ENCODE measurements at regions not wholly inside any gene's neighbourhood (a gene's known extent, or its start where the extent isn't known, plus 50 kb on each side); places are given as distances from the start of the nearest gene placed in this dataset.
A peak's percentile ranks its signal among the peaks of the same experiment; 100 is the strongest.

DNA sequence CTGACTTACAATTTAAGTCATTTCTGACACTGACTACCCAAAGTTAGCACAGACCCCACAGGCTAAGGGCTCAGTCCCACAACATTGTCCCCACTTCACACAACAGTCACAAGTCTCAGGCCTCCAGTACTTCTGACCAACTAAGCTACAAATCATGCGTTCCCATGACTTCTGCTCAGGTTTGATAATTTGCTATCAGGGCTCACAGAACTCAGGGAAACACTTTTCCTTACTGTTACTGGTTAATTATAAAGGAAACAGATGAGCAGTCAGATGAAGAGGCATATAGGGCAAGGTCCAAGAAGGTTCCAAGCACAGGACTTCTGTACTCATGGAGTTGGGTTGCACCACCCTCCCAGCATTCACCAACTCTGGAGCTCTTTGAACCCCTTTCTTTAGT, 151.2 kb upstream of the TNR start:
- DNase-seq (ENCODE audit: low read depth): no peak

DNA sequence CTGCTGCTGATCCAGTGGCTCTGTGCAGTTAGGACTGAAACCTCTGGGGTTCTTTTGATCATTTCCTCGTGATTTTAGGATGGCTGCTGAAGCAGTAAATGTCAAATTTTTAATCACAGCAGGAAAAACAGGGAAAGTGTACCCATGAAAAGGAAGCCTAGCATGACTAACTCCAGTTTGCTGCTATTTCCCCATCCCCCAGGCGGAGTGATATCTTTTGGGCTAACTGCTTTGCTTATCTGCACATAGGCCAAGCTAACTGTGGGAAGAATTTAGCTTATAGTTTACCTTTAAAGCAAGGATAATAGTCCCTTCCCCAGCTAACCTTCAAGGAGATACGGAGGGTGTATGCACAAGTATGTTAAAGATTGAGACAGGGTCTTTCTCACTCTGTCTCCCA, 149.8 kb upstream of the TNR start:
- DNase-seq (ENCODE audit: low read depth): no peak

DNA sequence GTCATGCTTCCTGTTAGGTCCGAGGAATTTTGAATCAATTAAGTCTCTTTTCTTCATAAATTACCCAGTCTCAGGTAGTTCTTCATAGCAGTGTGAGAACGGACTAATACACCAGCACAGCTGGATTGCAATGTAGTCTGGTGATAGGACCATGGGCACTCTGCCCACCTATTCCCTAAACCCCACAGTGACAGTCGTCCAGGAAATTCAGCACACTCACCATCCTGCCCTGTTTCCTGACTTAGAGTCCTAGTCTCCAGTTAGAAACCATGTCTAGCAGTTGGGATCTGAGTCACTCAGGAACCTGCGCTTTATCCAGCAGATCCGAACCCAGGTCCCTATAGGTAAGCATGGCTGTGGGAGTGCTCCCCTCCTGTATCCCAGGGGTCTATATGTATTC, 149.3 kb upstream of the TNR start:
- peak; percentile 6 for DNase-seq (ENCODE audit: low read depth)

DNA sequence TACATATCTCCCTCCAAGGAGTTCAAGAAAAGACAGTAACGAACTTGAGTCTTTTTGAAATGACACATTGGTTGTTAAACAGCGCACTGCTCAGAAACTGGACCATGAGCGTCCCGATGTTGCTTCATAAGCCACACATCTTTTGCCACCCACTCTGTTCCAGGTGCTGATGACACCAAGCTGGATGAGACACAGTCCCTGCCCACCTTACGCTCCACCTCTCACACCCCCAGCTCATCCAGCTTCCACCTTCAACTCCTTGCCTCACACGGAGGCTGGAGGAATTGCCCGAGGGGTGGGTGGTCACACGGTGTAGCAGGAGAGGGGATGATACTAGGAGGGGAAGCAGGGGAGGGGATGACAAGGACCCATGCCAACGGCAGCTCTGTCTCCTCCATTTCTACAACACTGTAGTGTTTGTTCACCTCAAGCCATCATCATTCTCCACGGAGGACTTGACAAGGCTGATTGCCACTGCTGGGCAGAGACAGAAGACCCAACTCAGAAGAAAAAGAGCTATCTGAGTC, 148.5 kb upstream of the TNR start:
- no peak for DNase-seq (ENCODE audit: low read depth)

DNA sequence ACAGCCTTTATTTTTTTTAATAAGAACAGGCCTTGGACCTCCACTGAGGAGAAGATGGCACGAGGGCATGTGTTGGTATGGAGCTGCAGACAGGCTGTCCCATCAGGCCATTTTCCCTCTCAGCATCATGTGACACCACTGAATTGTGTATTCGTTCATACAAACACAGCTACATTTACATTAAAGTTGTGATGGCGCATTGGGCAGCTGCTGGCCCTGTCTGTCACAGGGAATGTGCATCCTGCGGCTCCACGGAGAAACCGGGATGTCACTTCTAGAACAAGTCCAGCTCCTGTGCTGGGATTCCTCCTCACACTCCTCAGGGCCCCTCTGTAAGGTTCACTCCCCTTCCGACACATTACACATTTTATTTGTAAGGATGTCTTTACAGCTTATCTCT, 147.6 kb upstream of the TNR start:
- no peak for DNase-seq (ENCODE audit: low read depth)

DNA sequence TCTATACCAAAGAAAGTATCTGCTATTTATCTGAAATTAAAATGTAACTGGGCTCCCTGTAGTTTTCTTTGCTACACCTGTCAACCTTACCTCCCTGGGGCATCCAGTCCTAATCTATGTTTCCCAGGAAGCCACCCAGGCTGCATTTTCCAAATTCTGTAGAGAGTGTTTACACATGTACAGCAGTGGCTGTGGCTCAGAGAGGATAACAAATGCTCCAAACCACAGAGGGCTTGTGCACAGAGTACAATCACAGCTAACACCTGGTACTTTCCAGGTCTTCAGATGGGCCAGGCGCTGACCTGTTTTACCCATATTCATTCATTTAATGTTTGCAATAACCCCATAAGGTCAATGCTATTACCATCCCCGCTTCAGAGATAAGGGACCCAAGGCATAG, 146.5 kb upstream of the TNR start:
- no peak for DNase-seq (ENCODE audit: low read depth)

DNA sequence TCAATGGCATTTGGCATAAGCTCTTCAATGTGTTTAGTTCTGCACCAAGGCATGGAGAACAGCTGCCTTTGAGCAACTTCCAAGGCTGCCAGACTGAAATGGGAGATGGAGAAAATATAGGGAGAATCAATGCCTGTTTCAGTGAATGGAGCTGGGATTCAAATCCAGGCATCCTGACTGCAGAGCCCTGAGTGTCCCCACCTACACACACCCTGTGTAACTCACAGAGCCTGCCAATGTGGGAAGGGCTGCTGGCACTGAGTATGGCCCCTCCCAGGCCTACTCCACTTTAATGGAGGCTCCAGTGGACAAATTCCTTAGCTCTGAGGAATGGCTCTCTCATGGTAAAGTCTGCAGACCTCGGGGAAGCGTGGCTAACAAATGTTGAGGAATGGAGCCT, 145.6 kb upstream of the TNR start:
- DNase-seq (ENCODE audit: low read depth): no peak

DNA sequence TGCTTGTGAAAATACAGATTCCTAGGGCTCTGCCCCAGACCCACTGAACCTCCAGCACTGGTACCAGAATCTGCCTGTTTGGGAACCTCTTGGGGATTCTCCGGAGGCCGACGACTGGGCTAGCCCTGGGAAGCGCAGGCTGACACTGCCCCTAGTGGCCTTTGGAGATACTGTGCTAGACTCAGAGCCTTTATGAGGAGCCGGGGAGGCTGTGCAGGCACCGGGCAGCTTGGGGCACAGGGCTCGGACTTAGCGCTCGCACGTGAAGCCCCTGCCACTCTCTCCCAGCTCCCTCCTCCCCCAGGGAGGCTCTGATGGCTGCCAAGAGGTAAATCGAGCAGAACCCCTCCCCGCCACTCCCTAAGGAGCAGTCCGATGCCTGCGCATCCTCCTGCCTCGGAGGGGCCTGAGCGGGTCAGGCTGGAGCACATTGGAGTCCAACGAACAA, 144.6 kb upstream of the TNR start:
- peak; percentile 30 for DNase-seq (ENCODE audit: low read depth)

DNA sequence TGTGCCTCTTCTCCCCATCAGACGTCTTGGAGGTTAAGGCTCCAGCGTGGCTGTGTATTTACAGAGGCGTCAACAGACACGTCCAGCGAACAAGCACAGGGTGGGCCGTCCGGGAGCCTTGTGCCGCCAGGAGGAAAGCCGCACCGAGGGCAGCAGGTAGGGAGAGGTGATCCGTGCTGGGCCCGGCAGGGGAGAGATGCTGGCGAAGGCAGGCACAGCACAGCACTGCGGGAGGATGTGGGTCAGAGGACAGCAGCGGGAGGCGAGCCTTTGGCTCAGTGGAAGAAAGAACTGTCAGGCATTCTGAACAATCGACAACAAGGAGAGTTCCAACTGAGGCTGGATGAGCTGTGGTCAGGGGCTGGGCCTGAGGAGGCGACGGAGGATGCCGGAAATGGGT, 144.1 kb upstream of the TNR start:
- no peak for DNase-seq (ENCODE audit: low read depth)

DNA sequence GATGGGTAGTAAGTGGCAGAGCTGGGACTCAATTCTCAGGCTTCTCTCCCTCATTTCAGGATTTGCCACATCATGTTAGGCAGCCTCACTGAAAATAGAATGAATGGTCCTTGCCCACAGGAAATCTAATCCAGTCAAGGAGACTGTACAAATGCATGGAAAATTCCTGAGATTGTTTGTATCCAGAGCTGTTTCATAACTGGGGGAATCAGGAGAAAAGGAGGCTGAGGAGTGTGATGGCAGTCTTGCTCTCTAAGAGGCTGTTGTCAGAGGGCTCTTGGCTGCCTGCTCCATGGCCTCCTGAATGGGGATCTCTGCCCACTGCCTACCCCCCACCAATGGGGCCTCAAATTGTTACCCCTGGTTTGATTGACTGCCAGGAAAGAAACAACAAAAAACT, 141.9 kb upstream of the TNR start:
- no peak for DNase-seq (ENCODE audit: low read depth)

DNA sequence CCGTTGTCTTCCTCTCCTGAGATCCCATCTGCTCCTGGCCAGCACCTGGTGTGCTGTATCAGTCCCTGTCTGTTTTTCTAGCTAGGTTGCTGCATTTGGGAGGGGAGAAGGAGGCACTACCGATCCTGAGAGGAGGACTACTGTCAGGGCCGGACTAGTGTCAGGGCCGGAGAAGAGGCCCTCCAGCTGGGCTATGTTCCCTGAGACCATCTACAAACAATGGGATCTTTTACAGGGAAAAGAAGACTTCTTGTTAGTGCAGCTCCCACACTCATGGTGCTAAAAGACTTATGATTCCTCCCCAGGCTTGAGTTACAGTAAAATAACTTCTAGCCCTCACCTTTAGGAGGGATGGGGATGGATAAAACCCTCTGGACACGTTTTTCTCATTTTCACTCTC, 141.0 kb upstream of the TNR start:
- DNase-seq (ENCODE audit: low read depth): no peak

DNA sequence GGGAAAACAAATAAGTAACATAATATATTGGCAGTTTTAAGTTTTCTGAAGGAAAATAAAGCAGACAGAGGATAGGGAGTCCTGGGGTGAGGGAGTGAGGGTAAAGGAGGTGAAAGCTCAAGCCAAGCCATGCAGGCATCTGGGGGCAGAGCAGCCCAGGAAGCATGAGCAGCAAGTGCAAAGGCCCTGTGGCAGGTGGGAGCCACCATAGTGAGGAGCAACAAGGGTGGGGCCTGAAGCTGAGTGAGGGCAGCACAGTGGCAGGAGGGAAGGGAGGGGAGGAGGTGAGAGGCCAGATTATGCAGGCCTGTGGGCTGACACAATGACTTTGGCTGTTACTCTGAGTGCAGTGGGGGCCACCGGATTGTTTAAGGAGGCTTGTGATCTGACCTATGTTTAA, 138.8 kb upstream of the TNR start:
- no peak for DNase-seq (ENCODE audit: low read depth)

DNA sequence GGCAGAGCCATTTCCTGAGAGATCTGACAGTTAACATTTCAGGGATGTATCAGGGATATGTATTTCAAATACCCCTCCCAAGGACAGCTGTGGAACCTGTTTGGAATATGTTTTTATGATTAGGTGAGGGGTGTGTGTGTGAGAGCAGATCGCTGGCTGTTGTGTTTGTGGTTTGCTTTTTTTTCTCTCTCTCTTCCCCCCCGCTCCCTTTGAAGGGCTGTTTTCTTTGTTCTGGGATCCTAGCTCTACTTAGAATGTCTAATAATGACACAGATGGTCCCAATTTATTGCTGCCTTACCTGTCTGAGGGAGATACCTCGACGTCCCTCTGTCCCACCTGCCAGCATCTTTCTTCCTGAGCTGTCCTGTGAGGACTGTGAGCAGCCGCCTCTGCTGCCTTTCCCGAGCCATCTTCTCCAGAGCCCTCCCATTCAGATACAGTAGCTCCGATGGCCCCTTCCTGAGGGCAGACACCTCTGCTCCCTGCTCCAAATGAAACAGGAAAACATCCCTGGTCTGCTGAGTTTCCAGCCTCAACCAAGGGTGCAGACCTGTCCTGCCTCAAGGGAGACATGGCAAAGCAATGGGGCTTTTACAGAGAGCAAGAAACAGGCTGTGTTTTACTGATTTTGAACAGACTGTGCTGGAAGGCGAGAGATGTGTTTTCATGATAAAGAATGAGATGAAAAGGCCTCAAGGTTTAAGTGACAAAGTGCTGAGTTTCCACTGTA, 138.0 kb upstream of the TNR start:
- no peak for DNase-seq (ENCODE audit: low read depth)

DNA sequence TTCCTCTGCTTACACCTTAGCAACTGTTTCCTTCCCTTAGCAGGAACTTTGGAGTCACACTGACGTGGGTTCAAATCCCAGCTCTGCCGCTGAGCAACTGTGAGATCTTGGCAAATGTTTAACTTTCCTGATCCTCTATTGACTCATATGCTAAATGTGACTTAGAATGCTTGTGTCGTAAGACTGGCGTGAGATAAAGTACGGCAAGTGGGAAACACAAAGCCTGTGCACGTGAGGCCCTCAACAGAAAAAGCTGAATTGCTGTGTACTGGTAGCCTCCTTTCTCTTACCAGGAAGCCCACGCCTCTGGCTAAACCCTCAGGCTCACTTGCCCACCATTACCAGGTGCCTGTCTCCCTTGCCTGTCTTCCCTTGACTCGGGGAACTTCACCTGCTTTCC, 135.4 kb upstream of the TNR start:
- no peak for DNase-seq (ENCODE audit: low read depth)

DNA sequence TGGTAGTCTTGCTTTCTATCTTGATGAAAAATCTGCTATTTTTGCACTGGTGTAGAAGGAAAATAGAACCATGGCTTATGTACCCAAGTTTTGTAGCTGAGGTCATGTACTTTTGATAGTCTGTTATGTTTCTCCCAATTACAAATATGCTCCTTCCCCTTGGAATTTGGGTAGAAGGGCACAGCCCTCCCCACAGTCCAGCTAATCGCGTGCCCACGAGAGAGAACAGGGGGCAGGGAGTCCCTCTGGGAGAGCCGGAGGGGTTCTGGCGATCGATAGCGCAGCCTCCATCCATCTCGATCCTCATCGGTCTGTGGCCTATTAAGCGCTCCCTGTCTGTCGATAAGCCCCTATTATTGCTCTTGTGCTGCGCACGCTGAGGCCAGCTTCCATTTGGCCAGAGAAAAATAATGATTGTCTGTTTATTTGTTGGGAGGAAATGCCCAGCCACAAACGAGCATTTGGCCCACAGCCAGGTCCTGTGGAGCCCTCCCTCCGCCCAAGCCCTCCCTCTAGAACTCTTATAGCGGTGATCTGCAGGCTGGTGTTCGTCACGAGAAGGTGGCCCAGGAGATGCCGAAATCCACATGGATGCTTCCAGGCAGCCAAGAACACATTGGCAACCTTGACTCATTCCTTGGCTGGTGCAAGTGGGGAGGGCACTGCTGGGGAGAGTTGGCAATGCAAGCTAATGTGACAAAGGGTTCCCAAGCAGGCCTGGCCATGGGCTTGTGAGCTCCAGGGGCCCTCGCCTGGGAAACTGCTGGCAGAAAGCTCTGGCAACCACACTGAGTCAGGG, 134.7 kb upstream of the TNR start:
- no peak for DNase-seq (ENCODE audit: low read depth)

DNA sequence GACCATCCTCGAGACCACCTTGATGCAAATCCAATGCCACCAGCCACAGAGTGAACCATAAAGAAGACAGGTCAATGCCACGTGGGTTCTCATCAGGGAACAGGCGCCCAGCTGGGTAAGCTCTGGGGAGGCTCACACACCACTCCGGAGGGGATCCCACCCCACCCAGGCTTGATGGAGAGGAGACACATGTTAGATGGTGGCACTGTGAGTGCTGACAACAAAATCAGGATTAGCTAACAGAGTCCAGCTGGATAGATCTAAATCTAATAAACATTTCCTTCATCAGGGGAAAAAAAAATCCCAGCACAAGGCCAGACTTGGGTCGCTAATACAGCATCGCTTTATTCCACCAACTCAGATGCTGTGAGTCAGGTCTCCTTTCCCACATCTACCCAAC, 132.2 kb upstream of the TNR start:
- no peak for DNase-seq (ENCODE audit: low read depth)

DNA sequence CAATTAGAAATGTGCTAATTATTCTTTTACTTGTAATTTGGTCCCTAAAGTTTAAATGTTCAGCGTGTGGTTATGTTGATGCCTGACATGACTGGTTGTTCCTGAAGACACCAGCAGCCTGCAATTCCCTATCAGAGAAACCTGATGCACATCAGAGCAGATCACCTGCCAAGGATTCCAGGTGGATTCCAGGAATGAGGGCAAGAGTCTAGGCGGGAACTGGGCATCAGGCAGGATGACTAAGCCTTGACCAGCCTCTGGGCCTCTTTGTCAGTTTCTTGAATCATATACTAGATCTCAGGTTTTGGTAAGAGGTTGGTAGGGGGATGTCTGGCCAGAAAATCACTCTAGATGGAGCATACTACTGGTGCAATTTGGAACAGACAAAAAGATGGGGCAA, 130.7 kb upstream of the TNR start:
- DNase-seq (ENCODE audit: low read depth): no peak

DNA sequence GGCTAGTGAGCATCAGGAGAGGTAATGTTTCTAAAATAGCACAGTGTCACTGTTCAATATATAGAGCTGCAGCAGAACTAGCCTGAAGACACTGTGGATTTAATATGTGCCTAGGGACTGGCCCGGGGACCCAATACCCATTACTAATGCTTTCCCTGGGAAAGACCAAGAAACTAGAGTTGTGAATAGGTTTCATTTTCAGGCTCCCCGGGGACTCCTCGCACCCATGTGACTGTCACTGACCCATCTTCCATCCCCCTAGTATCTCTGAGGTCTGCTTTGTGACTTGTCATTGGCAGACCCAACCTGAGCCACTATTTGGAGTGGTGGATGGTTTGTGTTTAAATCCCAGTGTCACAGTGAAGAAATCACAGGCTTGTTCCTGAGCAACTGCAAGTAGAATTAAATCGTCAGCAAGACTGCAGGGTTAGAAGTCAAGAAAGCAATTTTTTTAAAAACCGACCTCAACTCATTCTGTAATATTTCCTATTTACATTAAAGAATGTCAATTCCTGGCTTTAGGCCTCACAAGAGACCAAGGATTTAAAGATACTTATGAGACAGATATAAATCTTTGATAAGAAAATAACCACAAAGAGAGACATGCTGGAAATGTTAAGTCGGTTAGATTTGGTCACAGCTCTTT, 130.0 kb upstream of the TNR start:
- no peak for DNase-seq (ENCODE audit: low read depth)

DNA sequence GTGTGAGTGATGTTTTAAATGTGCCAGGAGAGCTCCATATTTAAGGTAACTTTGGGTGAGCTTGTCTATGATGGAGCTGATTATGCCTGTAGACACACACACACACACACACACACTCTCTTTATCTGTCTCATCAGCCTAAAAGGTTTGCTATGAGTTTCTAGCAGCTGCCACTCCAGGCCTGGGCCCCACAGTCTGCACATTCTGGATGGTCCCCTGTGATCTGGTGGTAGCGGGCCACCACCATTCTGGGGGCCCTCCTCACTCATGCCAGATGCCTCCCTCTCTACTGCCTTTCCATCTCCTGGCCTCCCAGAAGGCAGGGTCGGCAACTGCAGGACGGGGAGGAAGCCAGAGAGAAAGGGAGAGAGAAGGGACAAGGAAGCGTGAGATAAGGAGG, 129.2 kb upstream of the TNR start:
- no peak for DNase-seq (ENCODE audit: low read depth)

DNA sequence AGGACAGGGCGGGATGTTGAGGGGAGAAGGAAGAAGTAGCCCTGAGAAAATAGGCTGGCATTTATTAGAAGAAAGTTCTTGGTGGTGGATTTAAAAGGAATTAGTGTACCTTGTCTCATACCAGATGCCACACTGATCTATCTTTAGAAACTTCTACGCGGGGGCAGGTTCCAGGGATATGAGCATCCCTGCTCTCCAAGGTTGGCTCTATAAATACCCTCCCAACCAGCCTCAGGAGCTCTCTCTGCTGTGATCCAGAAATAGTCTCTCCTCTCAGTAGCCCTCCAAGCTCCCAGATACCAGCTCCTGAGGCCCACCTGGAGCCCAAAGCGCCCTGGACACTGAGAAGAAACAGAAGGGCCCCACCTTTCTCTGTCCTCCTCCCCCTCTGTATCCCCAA, 128.3 kb upstream of the TNR start:
- DNase-seq (ENCODE audit: low read depth): no peak

DNA sequence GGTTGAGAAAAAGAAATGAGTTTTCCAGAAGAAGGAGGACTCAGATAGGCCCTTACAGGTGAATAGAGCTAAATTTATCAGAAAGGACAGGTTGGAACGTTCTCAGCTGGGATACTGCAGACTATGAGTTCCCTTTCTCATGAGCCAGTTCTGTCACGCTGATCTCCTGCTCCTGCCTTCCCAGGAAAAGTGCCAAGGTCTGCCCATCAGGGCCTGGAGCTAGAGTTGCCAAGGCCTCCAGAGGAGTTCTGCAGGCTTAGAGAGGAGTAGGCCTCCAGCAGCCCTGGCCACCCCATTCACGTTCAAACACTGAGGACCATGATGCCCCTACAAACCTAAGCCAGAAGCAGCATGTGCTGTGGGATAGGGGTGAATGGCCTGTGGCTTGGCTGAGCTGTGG, 126.8 kb upstream of the TNR start:
- DNase-seq (ENCODE audit: low read depth): no peak

DNA sequence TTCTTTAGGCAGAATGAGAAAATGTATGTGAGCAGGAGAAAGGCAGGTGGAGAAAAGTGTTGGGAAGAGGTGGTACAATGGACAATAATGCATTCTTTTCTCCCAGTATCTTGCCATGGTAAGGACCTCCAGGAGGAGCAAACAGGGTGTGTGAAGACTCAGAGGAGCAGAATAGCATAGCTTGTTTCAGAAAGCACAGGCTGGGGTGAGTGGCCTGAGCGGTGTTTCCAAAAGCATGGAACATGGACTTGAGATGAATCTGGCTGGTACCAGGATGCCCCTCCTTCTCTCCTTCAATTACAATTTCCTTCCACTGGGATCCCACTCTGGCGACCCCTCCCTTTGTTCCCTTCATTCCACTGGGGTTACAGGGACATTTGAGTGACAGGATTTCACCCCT, 123.4 kb upstream of the TNR start:
- no peak for DNase-seq (ENCODE audit: low read depth)
